HG03354 (cell line): ENCODE measurements at regions not wholly inside any gene's neighbourhood (a gene's known extent, or its start where the extent isn't known, plus 50 kb on each side); places are given as distances from the start of the nearest gene placed in this dataset.
"Not testable (repeated sequence)": the region's sequence is repeated elsewhere in the genome, so short reads cannot be mapped to it uniquely, and the experiment has no call there.

ENCODE experiments used
- ATAC-seq: cut with Tn5 transposase; IDR thresholded peaks from one replicate; pipeline ENCODE4 v1.9.1; 2021; ENCODE audit warnings: mild to moderate bottlenecking; ENCODE audit not compliant: unreplicated experiment, poor library complexity, severe bottlenecking

DNA sequence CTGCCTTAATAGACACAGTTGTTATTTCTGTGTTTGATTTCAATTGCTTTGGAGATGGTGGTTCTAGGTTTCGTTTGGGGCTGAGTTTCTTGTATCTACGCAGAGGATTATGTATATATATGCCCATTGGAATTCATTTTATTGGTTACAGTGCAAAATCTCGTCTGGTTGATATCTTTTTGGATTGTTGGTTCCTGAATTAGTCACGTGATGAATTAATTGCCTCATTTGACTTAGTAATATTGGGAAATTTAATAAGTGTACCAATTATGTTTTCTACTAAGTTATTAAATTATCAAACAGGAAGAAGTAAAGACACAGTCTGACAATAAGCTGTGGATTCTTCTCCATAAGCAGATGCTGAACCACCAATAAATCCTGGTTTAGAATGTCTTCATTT, 467.9 kb upstream of the TENM3 start:
- no peak for ATAC-seq

DNA sequence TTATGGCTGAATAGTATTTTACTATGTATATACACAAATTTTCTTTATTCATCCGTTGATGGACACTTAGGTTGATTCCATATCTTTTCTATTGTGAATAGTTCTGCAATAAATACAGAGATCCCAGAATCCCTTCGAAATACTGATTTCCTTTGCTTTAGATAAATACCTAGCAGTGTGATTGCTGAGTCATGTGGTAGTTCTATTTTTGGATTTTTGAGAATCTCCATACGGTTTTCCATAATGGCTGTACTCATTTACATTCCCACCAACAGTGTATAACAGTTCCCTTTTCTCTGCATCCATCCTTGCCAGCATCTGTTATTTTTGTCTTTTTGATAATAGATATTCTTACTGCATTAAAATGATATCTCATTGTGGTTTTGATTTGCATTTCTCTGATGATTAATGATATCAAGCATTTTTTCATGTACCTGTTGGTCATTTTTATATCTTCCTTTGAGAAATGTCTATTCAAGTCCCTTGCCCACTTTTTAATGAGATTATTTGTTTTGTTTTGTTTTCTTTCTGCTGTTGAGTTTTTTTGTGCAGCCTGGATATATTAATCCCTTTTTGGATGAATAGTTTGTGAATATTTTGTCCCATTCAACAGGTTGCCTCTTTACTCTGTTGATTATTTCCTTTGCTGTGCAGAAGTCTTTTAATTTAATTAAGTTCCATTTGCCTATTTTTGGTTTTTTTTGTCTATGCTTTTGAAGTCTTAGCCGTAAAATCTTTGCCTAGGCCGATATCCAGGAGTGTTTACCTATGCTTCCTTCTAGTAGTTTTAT, 466.7 kb upstream of the TENM3 start:
- ATAC-seq = no peak

DNA sequence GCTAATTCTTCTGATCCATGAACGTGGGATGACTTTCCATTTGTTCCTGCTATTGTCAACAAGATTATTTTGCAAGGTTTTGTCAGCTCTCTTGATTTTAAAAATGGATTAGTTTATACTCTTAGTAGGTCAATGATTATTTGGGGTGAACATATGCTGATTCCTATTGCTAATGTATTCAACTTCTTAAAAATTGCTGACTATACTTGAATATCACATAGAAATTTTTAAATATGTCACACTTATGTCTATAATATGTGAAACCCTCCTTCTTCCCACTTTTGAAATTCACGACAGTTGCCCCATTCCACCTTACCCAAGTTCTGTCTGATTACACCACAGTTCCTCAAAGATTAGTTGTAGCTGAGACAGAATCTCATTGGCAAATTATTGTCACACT, 465.7 kb upstream of the TENM3 start:
- ATAC-seq = no peak

- no peak for ATAC-seq
Measured at GRCh38 chr4:181784881-181785280, 458.3 kb upstream of the TENM3 start.

DNA sequence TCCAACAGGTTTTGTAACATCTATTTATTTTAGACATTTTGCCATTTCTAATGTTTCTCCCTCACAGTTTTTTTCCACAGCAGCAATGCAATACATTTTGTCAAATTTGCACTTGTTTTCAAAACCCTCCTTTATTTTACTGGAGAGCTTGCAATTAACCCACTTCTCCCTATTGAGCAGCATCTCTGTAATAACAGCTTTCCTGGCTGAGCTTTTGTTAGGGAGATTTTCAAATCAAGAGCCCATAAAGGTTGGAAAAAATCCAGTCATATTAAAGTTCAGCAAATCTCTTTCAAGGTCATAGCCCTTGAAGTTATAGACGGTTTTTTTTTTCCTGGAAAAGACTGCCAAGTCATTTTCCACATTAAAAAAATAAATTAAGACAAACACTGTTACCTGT, 450.6 kb upstream of the TENM3 start:
- ATAC-seq = no peak

- no peak for ATAC-seq
Measured at GRCh38 chr4:181793096-181793495, 450.1 kb upstream of the TENM3 start.

GRCh38 chr4:181796502-181796901, 446.7 kb upstream of the TENM3 start:
- no peak for ATAC-seq

DNA sequence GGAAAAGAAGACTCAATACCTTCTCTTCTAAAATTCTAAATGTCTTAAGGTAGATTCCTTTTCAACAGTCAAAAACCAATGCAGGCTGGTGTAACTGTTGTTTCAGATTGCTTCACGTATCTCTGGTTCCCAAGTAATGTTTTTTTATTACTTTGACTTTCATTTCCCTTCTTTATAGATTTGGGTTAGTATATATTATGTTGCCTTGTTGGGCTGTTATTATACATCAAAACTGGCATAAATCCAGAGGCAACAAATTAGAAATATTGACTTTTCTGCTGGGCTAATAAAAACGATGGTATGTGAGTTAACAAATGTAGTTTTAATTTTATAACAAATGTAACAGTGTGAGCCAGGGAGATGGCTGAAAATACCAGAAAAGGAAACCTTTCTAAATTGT, 444.7 kb upstream of the TENM3 start:
- no peak for ATAC-seq

GRCh38 chr4:181799561-181800069, 443.6 kb upstream of the TENM3 start:
- ATAC-seq = no peak

- ATAC-seq = no peak
Measured at GRCh38 chr4:181802207-181802606, 441.0 kb upstream of the TENM3 start.

- no peak for ATAC-seq
Measured at GRCh38 chr4:181807771-181808170, 435.4 kb upstream of the TENM3 start.

- ATAC-seq = no peak
Measured at GRCh38 chr4:181810711-181811110, 432.5 kb upstream of the TENM3 start.

DNA sequence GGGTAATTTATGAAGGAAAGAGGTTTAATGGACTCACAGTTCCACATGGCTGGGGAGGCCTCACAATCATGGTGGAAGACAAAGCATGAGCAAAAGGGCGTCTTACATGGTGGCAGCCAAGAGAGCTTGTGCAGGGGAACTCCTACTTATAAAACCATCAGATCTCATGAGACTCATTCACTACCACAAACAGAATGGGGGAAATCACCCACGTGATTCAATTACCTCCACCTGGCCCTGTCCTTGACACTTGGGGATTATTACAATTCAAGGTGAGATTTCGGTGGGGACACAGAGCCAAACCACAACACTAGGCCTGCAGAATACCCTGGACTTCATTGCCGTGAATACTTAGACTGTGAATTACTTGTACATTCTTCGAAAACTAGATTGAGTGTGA, 431.7 kb upstream of the TENM3 start:
- not testable (repeated sequence) for ATAC-seq

DNA sequence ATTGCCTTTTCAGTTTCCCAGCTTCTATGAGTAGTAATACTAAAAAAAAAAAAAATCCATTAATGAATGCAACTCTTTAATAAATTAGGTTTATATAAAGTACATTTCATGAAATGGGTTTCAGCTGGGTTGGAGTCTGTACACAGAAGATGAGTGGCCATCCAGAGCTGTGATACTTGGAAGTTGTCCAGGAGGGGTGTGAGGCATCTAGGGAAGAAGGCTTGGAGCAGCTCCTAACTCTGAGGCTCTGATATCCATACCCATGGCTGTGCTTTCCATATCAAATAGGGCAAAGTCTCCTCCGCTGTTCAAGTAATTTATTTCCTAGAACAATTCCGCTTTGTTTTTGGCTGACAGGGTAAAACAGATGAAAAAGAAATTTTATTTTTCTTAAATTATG, 423.3 kb upstream of the TENM3 start:
- no peak for ATAC-seq

- ATAC-seq = no peak
Measured at GRCh38 chr4:181820553-181820952, 422.6 kb upstream of the TENM3 start.

DNA sequence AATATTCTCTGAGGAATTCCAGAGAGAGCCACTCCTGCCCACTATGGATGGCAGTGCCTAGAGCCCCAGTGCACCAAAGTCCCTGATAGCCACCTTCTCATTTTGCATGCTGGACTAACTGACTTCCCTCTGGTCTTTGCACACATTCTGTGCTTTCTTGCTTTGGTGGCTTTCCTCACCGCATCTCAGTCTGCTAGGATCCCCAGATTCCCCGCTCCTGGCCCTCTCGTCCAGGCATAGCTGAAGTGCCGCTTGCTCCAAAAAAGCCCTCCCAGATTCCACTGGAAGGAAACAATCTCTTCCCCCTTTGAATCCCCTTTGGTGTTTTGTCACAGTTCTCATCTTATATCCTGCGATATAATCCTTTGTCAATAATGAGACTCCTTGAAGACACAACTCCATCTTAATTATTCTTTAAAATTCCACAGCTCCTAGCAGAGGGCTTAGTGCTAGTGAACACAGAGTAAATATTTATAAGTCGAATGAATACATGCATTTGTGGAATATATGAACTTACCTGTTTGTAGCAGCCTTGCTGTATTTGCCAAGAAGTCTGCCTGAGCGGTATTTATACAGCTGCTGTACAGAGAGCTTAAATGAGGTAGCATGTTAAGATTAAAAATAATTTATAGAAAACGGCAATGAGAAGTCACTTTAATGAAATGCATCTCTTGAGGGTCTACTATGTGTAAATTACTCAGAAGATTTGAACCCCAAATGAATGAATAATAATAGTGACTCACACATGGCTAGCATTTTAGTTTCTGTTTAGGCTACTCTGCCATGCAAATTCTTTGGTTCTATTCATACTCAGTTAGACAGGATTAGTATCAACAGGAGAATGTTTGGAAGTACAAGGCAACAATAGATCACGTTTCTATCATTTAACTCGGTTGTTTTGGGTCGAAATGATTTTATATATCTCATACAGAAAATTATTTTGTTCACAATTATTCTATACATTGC, 421.9 kb upstream of the TENM3 start:
- peak; percentile 58 for ATAC-seq

DNA sequence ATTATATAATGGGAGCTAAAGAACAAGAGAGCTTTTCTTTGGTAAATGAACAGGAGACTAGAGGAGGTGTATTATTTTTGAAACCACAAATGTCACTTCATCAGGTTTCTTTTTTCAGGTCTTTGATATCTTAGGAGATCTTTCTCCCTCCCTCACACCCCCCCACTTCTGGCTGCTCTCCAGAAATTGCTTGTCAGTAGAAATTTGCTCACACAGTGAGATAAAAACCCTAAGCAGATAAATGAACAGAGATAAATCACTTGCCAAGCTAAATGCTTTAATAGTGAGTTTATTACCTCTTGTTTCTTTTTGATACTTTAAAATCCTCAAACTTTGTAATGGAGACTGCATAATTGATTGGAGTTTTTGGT, 421.2 kb upstream of the TENM3 start:
- ATAC-seq = no peak

GRCh38 chr4:181823183-181823582, 420.0 kb upstream of the TENM3 start:
- no peak for ATAC-seq

- ATAC-seq = no peak
Measured at GRCh38 chr4:181823645-181824044, 419.6 kb upstream of the TENM3 start.

GRCh38 chr4:181825564-181825963, 417.6 kb upstream of the TENM3 start:
- no peak for ATAC-seq

DNA sequence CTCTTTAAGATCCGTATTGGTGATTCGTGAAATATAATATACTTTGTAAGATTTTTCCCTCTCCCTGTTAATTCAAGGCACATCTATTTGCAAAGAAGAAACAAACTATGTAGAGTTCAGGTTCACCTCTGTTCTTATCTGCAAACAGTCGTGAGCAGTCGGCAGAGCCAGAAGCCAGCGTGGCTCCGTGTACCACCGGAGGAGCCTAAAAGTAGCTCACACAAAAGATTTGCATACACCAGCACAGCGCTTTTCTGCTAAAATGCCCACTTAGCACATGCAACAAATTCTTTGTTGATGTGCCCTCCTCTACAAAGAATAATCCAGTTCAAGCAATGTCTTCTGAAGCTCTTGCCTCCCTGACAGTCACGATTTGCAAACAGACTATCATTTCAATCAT, 416.0 kb upstream of the TENM3 start:
- ATAC-seq = no peak
